ENCODE measurements at regions not wholly inside any gene's neighbourhood (a gene's known extent, or its start where the extent isn't known, plus 50 kb on each side); places are given as distances from the start of the nearest gene placed in this dataset.

DNA sequence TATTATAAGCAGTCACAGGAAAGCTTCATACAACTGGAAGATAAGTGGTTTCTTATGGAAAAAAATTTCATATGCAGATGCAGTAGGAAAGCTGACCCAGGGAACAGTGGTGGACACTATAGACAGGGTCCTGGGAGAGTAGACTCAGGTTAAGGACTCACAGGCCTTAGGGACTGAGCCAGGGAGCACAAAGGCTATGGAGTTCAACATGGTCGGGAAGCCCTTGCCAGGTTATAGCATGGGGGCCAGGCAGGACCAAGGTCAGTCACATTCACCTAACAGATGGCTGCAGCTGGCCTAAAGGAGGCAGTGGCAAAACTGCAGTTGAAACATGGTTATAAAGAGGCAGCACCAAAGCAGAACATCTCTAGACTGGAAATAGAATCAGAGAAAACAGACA is 54.9 kb upstream of the UNC5B start:
- Histone ChIP-seq H3K79me2 (ENCODE audit: insufficient read depth, low read length) (no peaks in the 10 kb centered on the region), H4K20me1 (ENCODE audit: insufficient read depth) (no peaks in the 10 kb centered on the region), H3K36me3 (ENCODE audit: control insufficient read depth in 1 of 2, insufficient read depth in 2 of 2, low read length in 2 of 2) (no peaks in the 10 kb centered on the region), H3K9me3 (ENCODE audit: control insufficient read depth in 1 of 2, insufficient read depth in 1 of 2, low read depth in 1 of 2, low read length in 2 of 2) (no peaks in the 10 kb centered on the region), H3K4me2 (ENCODE audit: low read length) (no peak overlapping the region), H3K27me3 (ENCODE audit: insufficient read depth, low read length) (no peaks in the 10 kb centered on the region; the same call in 1 of the 2 replicates), H3K27ac (ENCODE audit: low read depth, low read length) (no peak overlapping the region), H2AFZ (ENCODE audit: low read depth, low read length, poor library complexity, severe bottlenecking) (no peak overlapping the region), H3K9ac (ENCODE audit: low read length) (no peak overlapping the region), H3K4me1 (ENCODE audit: control insufficient read depth in 1 of 2, insufficient read depth in 2 of 2, low read length in 2 of 2) (peaks cover 0 to 11% of the 10 kb centered on the region in 2 experiments; a peak in 1 of 4 replicates), H3K4me3 (replicated peaks in 1 of 2; ENCODE audit: low read depth in 1 of 2, low read length in 2 of 2) (no peak overlapping the region), H3K9me2 (ENCODE audit: insufficient read depth) (no peaks in the 10 kb centered on the region)
- DNase-seq (ENCODE audit: low read depth, low spot score) (no peak), ATAC-seq (no peak)
- BruUV-seq (replicated peaks) = no TSS peak
- ChIA-PET POLR2A (no interaction called here), RAD21 (ENCODE audit: low non-redundant PET in 1 of 2, low total read pairs in 2 of 2, uncharacterized antibody in 2 of 2, unreplicated experiment in 2 of 2) (no interaction called here), CTCF (no interaction called here)
- intact Hi-C loops (cut with micrococcal nuclease) = no loop called here
- TF ChIP-seq FOSL1 (IDR thresholded peaks at IDR 0.05; ENCODE audit: low read depth) (no peak), SIN3A (IDR thresholded peaks at IDR 0.05; ENCODE audit: low read depth) (no peak), ZFX (IDR thresholded peaks at IDR 0.05) (no peak), RAD21 (IDR thresholded peaks at IDR 0.05; ENCODE audit: low read depth) (no peak), ZNF274 (IDR thresholded peaks at IDR 0.05; ENCODE audit: low read depth, low read length) (no peak), TCF7L2 (IDR thresholded peaks at IDR 0.05; ENCODE audit: borderline replicate concordance, extremely low read depth, insufficient read depth, insufficient read length) (no peak), EGR1 (IDR thresholded peaks at IDR 0.05; ENCODE audit: low read depth) (no peak), POLR2AphosphoS5 (IDR thresholded peaks at IDR 0.05; ENCODE audit: low read depth, low read length) (no peak), JUND (IDR thresholded peaks at IDR 0.05) (no peak)

- ChIA-PET POLR2A (no interaction called here), CTCF (no interaction called here), RAD21 (ENCODE audit: low non-redundant PET in 1 of 2, low total read pairs in 2 of 2, uncharacterized antibody in 2 of 2, unreplicated experiment in 2 of 2) (no interaction called here)
- H3K9me2 ChIP-seq (ENCODE audit: insufficient read depth) = no peaks in the 10 kb centered on the region
- no peak overlapping the region for H3K9ac ChIP-seq (ENCODE audit: low read length)
- no peaks in the 10 kb centered on the region for H3K36me3 ChIP-seq (ENCODE audit: control insufficient read depth in 1 of 2, insufficient read depth in 2 of 2, low read length in 2 of 2)
- ATAC-seq (no peak), DNase-seq (ENCODE audit: low read depth, low spot score) (no peak)
- no peak overlapping the region for H3K4me3 ChIP-seq (replicated peaks in 1 of 2; ENCODE audit: low read depth in 1 of 2, low read length in 2 of 2)
- H3K4me2 ChIP-seq (ENCODE audit: low read length) = no peak overlapping the region
- H3K27me3 ChIP-seq (ENCODE audit: insufficient read depth, low read length) = no peaks in the 10 kb centered on the region
- intact Hi-C loops (cut with micrococcal nuclease) = no loop called here
- H4K20me1 ChIP-seq (ENCODE audit: insufficient read depth) = no peaks in the 10 kb centered on the region
- no peak overlapping the region for H2AFZ ChIP-seq (ENCODE audit: low read depth, low read length, poor library complexity, severe bottlenecking)
- H3K4me1 ChIP-seq (ENCODE audit: control insufficient read depth in 1 of 2, insufficient read depth in 2 of 2, low read length in 2 of 2) = peaks cover 0 to 11% of the 10 kb centered on the region in 2 experiments; a peak in 1 of 4 replicates
- BruUV-seq (replicated peaks) = no TSS peak
- no peak overlapping the region for H3K27ac ChIP-seq (ENCODE audit: low read depth, low read length)
- TF ChIP-seq REST (IDR thresholded peaks at IDR 0.05; ENCODE audit: low read depth) (no peak), SIN3A (IDR thresholded peaks at IDR 0.05; ENCODE audit: low read depth) (no peak), JUND (IDR thresholded peaks at IDR 0.05) (no peak), RAD21 (IDR thresholded peaks at IDR 0.05; ENCODE audit: low read depth) (no peak), SP1 (IDR thresholded peaks at IDR 0.05; ENCODE audit: low read depth) (no peak), POLR2A (IDR thresholded peaks at IDR 0.05; ENCODE audit: borderline replicate concordance, extremely low read depth, insufficient read depth, insufficient read length) (no peak), ELF1 (IDR thresholded peaks at IDR 0.05; ENCODE audit: borderline replicate concordance, low read depth) (no peak), YY1 (IDR thresholded peaks at IDR 0.05; ENCODE audit: extremely low read depth, insufficient replicate concordance, low read depth, low read length) (no peak)
- TF ChIP-seq, protein P1, sequence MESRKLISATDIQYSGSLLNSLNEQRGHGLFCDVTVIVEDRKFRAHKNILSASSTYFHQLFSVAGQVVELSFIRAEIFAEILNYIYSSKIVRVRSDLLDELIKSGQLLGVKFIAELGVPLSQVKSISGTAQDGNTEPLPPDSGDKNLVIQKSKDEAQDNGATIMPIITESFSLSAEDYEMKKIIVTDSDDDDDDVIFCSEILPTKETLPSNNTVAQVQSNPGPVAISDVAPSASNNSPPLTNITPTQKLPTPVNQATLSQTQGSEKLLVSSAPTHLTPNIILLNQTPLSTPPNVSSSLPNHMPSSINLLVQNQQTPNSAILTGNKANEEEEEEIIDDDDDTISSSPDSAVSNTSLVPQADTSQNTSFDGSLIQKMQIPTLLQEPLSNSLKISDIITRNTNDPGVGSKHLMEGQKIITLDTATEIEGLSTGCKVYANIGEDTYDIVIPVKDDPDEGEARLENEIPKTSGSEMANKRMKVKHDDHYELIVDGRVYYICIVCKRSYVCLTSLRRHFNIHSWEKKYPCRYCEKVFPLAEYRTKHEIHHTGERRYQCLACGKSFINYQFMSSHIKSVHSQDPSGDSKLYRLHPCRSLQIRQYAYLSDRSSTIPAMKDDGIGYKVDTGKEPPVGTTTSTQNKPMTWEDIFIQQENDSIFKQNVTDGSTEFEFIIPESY (IDR thresholded peaks at IDR 0.05; ENCODE audit: extremely low read depth, insufficient replicate concordance, low read length) = no peak
- H3K9me3 ChIP-seq (ENCODE audit: control insufficient read depth in 1 of 2, insufficient read depth in 1 of 2, low read depth in 1 of 2, low read length in 2 of 2) = no peaks in the 10 kb centered on the region
- no peaks in the 10 kb centered on the region for H3K79me2 ChIP-seq (ENCODE audit: insufficient read depth, low read length)
These were observed 54.1 kb upstream of the UNC5B start for GRCh38 chr10:71158251-71158650.

Data from HCT116 (cell line).